Neutrophil (primary cell): ENCODE measurements at regions not wholly inside any gene's neighbourhood (a gene's known extent, or its start where the extent isn't known, plus 50 kb on each side); places are given as distances from the start of the nearest gene placed in this dataset.

ENCODE experiments used
- H3K27ac ChIP-seq: fragments of 200-600 bp; sonication (generic); 2 replicates; pipeline ENCODE4 v1.5.1; 2016; ENCODE audit warnings: mild to moderate bottlenecking, moderate library complexity
- H3K27me3 ChIP-seq: fragments of 200-600 bp; sonication (generic); 2 replicates; pipeline ENCODE4 v1.6.0; 2016; ENCODE audit warnings: mild to moderate bottlenecking
- H3K36me3 ChIP-seq: fragments of 200-600 bp; sonication (generic); 2 replicates; pipeline ENCODE4 v1.5.1; 2017
- H3K4me1 ChIP-seq, 2 experiments: fragments of 200-600 bp in 1 of 2; sonication (generic) in 1 of 2; 1 replicate in 1 of 2; 2 replicates in 1 of 2; pipeline versions ENCODE4 v1.5.1 to v1.6.1; 2013 to 2016; ENCODE audit warnings: low read depth in 1 of 2, low read length in 1 of 2, mild to moderate bottlenecking in 1 of 2, moderate library complexity in 1 of 2; ENCODE audit not compliant: control insufficient read depth in 1 of 2, insufficient read depth in 1 of 2
- H3K4me3 ChIP-seq, 2 experiments: fragments of 200-600 bp in 1 of 2; sonication (generic) in 1 of 2; 1 replicate in 1 of 2; 2 replicates in 1 of 2; pipeline ENCODE4 v1.5.1; 2013 to 2016; ENCODE audit warnings: low read depth in 1 of 2, low read length in 1 of 2, mild to moderate bottlenecking in 1 of 2, moderate library complexity in 1 of 2
- H3K9me3 ChIP-seq: fragments of 200-600 bp; sonication (generic); 2 replicates; pipeline ENCODE4 v1.5.1; 2016
- CTCF ChIP-seq: fragments of 200-600 bp; sonication (generic); IDR thresholded peaks from 2 replicates; pipeline ENCODE4 v1.5.1; 2016; ENCODE audit warnings: antibody characterized with exemption

GRCh38 chr6:47371870-47372255, 62.2 kb upstream of the TNFRSF21 start:
- TF ChIP-seq CTCF: no peak
- Histone ChIP-seq H3K27me3 (peaks cover 13% of the 10 kb centered on the region), H3K4me3 (no peak overlapping the region), H3K4me1 (no peaks in the 10 kb centered on the region), H3K36me3 (no peaks in the 10 kb centered on the region), H3K27ac (no peak overlapping the region), H3K9me3 (no peaks in the 10 kb centered on the region)

GRCh38 chr6:47372318-47372717, 62.6 kb upstream of the TNFRSF21 start:
- no peak overlapping the region for H3K27ac ChIP-seq
- no peaks in the 10 kb centered on the region for H3K9me3 ChIP-seq
- no peak overlapping the region for H3K4me3 ChIP-seq
- TF ChIP-seq CTCF: no peak
- no peaks in the 10 kb centered on the region for H3K4me1 ChIP-seq
- H3K27me3 ChIP-seq: peaks cover 17% of the 10 kb centered on the region
- no peaks in the 10 kb centered on the region for H3K36me3 ChIP-seq

- Histone ChIP-seq H3K9me3 (no peaks in the 10 kb centered on the region), H3K4me1 (no peaks in the 10 kb centered on the region), H3K4me3 (no peak overlapping the region), H3K36me3 (no peaks in the 10 kb centered on the region), H3K27ac (no peak overlapping the region), H3K27me3 (peaks cover 26% of the 10 kb centered on the region)
- no peak for TF ChIP-seq CTCF
These were observed 65.7 kb upstream of the TNFRSF21 start for GRCh38 chr6:47375426-47375825.

- no peak for TF ChIP-seq CTCF
- Histone ChIP-seq H3K27me3 (peaks cover 26% of the 10 kb centered on the region), H3K4me3 (no peak overlapping the region), H3K9me3 (no peaks in the 10 kb centered on the region), H3K4me1 (no peaks in the 10 kb centered on the region), H3K36me3 (no peaks in the 10 kb centered on the region), H3K27ac (no peak overlapping the region)
These were observed 67.2 kb upstream of the TNFRSF21 start for GRCh38 chr6:47376930-47377329.

GRCh38 chr6:47377971-47378370, 68.3 kb upstream of the TNFRSF21 start:
- peaks cover 26% of the 10 kb centered on the region for H3K27me3 ChIP-seq
- TF ChIP-seq CTCF: no peak
- H3K4me3 ChIP-seq: no peak overlapping the region

GRCh38 chr6:47379328-47379727, 69.6 kb upstream of the TNFRSF21 start:
- H3K9me3 ChIP-seq: no peaks in the 10 kb centered on the region
- no peaks in the 10 kb centered on the region for H3K36me3 ChIP-seq
- no peak overlapping the region for H3K4me3 ChIP-seq
- H3K27me3 ChIP-seq: peaks cover 26% of the 10 kb centered on the region
- no peak for TF ChIP-seq CTCF
- no peak overlapping the region for H3K27ac ChIP-seq
- no peaks in the 10 kb centered on the region for H3K4me1 ChIP-seq

More at GRCh38 chr6:47377971-47378370, 68.3 kb upstream of the TNFRSF21 start:
- Histone ChIP-seq H3K27ac (no peak overlapping the region), H3K9me3 (no peaks in the 10 kb centered on the region), H3K4me1 (no peaks in the 10 kb centered on the region), H3K36me3 (no peaks in the 10 kb centered on the region)
